ENCODE measurements at regions not wholly inside any gene's neighbourhood (a gene's known extent, or its start where the extent isn't known, plus 50 kb on each side); places are given as distances from the start of the nearest gene placed in this dataset.

DNA sequence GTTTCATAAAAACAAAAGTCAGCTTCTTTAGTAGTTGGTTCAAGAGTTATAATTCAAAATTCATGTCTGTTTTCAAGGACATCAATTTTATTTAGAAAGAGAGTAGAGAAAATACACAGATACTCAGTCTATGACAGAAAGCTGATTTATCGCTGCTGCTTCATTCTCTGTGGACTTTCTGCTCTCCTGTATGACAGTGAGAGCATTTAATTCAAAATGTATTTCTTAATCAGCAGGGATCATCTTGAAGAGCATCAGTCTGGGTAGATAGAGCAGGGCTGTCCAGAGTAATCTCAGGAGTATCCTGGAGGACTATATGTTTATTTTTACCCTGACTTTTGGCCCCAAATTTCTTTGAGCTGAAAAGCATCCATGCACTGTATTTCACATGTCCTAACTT lies 1676.7 kb downstream of the REEP3 start:
- no peak overlapping the region for H3K4me3 ChIP-seq (ENCODE audit: low read depth in 1 of 2, low read length in 1 of 2)
- no peaks in the 10 kb centered on the region for H3K4me1 ChIP-seq (ENCODE audit: control insufficient read depth in 1 of 2, insufficient read depth in 1 of 2, low read depth in 1 of 2, low read length in 1 of 2)
- H3K27me3 ChIP-seq = no peaks in the 10 kb centered on the region
- no peaks in the 10 kb centered on the region for H3K36me3 ChIP-seq
- no peaks in the 10 kb centered on the region for H3K9me3 ChIP-seq
- no peak overlapping the region for H3K27ac ChIP-seq
- TF ChIP-seq, protein P1, sequence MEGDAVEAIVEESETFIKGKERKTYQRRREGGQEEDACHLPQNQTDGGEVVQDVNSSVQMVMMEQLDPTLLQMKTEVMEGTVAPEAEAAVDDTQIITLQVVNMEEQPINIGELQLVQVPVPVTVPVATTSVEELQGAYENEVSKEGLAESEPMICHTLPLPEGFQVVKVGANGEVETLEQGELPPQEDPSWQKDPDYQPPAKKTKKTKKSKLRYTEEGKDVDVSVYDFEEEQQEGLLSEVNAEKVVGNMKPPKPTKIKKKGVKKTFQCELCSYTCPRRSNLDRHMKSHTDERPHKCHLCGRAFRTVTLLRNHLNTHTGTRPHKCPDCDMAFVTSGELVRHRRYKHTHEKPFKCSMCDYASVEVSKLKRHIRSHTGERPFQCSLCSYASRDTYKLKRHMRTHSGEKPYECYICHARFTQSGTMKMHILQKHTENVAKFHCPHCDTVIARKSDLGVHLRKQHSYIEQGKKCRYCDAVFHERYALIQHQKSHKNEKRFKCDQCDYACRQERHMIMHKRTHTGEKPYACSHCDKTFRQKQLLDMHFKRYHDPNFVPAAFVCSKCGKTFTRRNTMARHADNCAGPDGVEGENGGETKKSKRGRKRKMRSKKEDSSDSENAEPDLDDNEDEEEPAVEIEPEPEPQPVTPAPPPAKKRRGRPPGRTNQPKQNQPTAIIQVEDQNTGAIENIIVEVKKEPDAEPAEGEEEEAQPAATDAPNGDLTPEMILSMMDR (IDR thresholded peaks at IDR 0.05) = no peak

DNA sequence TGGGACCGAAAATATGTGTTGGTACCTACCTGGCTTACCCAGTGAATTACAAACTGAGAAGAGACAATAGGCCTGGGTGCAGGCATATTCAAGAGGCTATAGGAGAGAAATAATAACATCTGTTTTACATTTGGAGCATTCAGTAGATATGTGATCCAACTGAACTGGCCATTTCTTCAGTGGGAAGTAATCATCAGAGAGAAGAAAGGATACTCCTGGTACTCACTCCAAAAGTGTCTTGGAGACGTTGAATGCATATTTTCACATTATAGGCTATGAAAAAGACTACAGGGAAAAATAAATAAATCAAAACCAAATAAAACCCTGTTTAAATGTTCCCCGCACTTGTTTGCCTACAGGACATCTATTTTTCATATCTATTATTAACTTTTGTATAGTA lies 1680.3 kb downstream of the REEP3 start:
- Histone ChIP-seq H3K9me3 (no peaks in the 10 kb centered on the region), H3K4me3 (ENCODE audit: low read depth in 1 of 2, low read length in 1 of 2) (no peak overlapping the region)
- TF ChIP-seq, protein P1 (IDR thresholded peaks at IDR 0.05) = no peak

DNA sequence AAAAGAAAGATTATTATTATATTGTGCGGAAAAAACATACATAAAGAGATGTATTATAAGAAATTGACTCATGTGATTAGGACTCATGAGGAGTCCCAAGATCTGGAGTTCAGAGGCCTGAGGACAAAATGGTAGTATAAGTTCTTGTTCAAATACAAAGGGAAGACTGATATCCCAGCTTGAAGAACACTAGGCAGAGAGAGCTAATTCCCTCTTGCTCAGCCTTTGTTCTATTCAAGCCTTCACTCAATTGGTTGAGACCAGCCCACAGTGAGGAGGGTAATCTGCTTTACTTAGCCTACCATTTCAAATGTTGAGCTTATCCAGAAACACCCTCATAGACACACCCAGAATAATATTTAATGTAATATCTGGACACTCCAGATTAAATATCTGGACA lies 1683.8 kb downstream of the REEP3 start:
- TF ChIP-seq, protein P1 (IDR thresholded peaks at IDR 0.05) = no peak
- Histone ChIP-seq H3K27ac (no peak overlapping the region), H3K36me3 (no peaks in the 10 kb centered on the region), H3K4me3 (ENCODE audit: low read depth in 1 of 2, low read length in 1 of 2) (no peak overlapping the region), H3K9me3 (no peaks in the 10 kb centered on the region), H3K4me1 (ENCODE audit: control insufficient read depth in 1 of 2, insufficient read depth in 1 of 2, low read depth in 1 of 2, low read length in 1 of 2) (no peaks in the 10 kb centered on the region), H3K27me3 (no peaks in the 10 kb centered on the region)

More for the DNA sequence above, 1680.3 kb downstream of the REEP3 start:
- no peaks in the 10 kb centered on the region for H3K4me1 ChIP-seq (ENCODE audit: control insufficient read depth in 1 of 2, insufficient read depth in 1 of 2, low read depth in 1 of 2, low read length in 1 of 2)
- no peaks in the 10 kb centered on the region for H3K27me3 ChIP-seq
- H3K27ac ChIP-seq = no peak overlapping the region
- no peaks in the 10 kb centered on the region for H3K36me3 ChIP-seq

DNA sequence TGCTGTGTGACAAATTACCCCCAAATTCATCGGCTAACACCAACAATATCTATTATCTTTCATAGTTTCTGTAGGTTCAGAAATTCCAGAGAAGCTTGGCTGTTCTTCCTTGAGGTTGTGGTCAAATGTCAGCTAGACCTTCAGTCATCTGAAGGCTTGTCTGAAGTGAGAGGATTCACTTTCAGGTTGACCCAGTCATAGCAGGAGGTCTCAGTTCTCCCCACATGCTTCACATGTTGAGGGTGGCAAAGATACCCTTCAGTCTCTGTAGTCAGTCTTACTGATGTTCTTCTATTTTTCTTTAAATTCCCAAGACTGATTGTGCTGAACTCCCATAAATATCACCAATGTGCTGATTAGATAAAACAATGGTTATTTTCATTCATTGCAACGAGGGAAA lies 1692.0 kb downstream of the REEP3 start:
- Histone ChIP-seq H3K27ac (no peak overlapping the region), H3K27me3 (no peaks in the 10 kb centered on the region), H3K9me3 (no peaks in the 10 kb centered on the region), H3K36me3 (no peaks in the 10 kb centered on the region), H3K4me1 (ENCODE audit: control insufficient read depth in 1 of 2, insufficient read depth in 1 of 2, low read depth in 1 of 2, low read length in 1 of 2) (no peaks in the 10 kb centered on the region), H3K4me3 (ENCODE audit: low read depth in 1 of 2, low read length in 1 of 2) (no peak overlapping the region)
- TF ChIP-seq, protein P1 (IDR thresholded peaks at IDR 0.05) = no peak

DNA sequence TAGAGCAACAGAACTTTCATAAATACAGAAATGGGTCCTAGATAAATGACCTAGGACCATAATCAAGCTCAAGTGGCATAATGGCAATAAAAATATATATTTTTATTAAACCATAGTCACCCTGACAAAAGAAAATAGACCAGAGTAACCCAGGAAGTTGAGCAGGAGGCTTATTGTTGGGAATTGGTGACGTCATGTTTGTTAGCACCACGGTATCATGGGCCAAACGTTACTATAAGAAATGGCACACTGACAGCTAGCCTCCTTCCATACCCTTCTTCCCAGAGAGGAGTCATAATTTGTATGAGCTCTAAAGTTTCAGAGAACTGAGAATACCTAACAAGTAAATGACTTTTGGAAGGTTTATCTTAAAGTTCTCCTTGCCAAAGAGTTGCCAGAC lies 1698.2 kb downstream of the REEP3 start:
- Histone ChIP-seq H3K27me3 (no peaks in the 10 kb centered on the region), H3K9me3 (no peaks in the 10 kb centered on the region), H3K4me3 (ENCODE audit: low read depth in 1 of 2, low read length in 1 of 2) (no peak overlapping the region), H3K4me1 (ENCODE audit: control insufficient read depth in 1 of 2, insufficient read depth in 1 of 2, low read depth in 1 of 2, low read length in 1 of 2) (no peaks in the 10 kb centered on the region), H3K36me3 (no peaks in the 10 kb centered on the region), H3K27ac (no peak overlapping the region)
- TF ChIP-seq, protein P1 (IDR thresholded peaks at IDR 0.05) = no peak

DNA sequence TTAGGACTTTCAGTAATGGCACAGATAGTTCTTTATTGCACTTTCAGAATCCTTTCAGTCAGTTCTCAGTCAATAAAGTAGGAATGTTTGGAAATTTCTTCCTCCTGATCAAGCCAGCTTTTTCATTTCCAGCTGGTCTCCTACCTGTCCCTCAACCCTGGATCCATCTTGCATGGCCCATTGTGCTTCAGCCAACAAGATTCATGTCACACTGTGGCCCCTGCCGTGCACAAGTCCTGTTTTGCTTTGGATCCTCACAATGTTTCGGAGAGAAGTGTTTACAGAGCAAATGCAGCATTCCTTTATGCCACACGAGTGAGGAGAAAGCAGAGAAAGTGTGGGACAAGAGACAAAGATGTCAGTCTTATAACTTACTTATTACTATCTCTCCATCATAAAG lies 1694.7 kb upstream of the LRRTM3 start:
- TF ChIP-seq, protein P1 (IDR thresholded peaks at IDR 0.05) = no peak
- Histone ChIP-seq H3K4me3 (ENCODE audit: low read depth in 1 of 2, low read length in 1 of 2) (no peak overlapping the region), H3K27me3 (no peaks in the 10 kb centered on the region), H3K27ac (no peak overlapping the region), H3K4me1 (ENCODE audit: control insufficient read depth in 1 of 2, insufficient read depth in 1 of 2, low read depth in 1 of 2, low read length in 1 of 2) (no peaks in the 10 kb centered on the region), H3K36me3 (no peaks in the 10 kb centered on the region), H3K9me3 (no peaks in the 10 kb centered on the region)
